Panc1 (cell line): ENCODE measurements at regions not wholly inside any gene's neighbourhood (a gene's known extent, or its start where the extent isn't known, plus 50 kb on each side); places are given as distances from the start of the nearest gene placed in this dataset.

Experiments used
- ATAC-seq: fragments of 200-7000 bp; cut with Tn5 transposase; 2 replicates; pipeline ENCODE4 v1.9.1; 2020; ENCODE audit warnings: mild to moderate bottlenecking, moderate library complexity
- BruUV-seq: library from RNA; stranded (reverse); fragments of 400-500 nt; replicated peaks from 2 replicates; lab custom pipeline; 2021; lab: Mats Ljungman, UMichigan
- CTCF ChIA-PET: fragments of 300-600 bp; sonication (Branson Sonifier 250); formaldehyde crosslinking; loops from one replicate; lab custom pipeline; 2022; ENCODE audit warnings: antibody characterized with exemption; lab: Charles Lee
- POLR2A ChIA-PET: fragments of 300-600 bp; sonication (Branson Sonifier 250); formaldehyde crosslinking; loops from one replicate; lab custom pipeline; 2022; ENCODE audit warnings: antibody characterized with exemption; lab: Charles Lee
- DNase-seq: peaks from one replicate; pipeline ENCODE4 v3.0.0-alpha.2; 2010; ENCODE audit warnings: low read depth, low spot score
- H3K27ac ChIP-seq: 2 replicates; pipeline ENCODE4 v1.5.1; 2011; ENCODE audit warnings: mild to moderate bottlenecking, low read length, inconsistent platforms
- H3K27me3 ChIP-seq: fragments of 200-500 bp; sonication (Bioruptor generic); 2 replicates; pipeline ENCODE4 v1.6.0; 2014; ENCODE audit warnings: low read length, inconsistent platforms; ENCODE audit not compliant: control insufficient read depth, insufficient read depth
- H3K36me3 ChIP-seq: fragments of 200-500 bp; sonication (Bioruptor generic); 2 replicates; pipeline ENCODE4 v1.5.1; 2014; ENCODE audit warnings: inconsistent platforms, mild to moderate bottlenecking, low read length, moderate library complexity; ENCODE audit not compliant: control insufficient read depth, insufficient read depth
- H3K4me1 ChIP-seq: 2 replicates; pipeline ENCODE4 v1.5.1; 2011; ENCODE audit warnings: inconsistent platforms, mild to moderate bottlenecking, low read length, moderate library complexity; ENCODE audit not compliant: control insufficient read depth, insufficient read depth
- H3K4me3 ChIP-seq, 2 experiments: 2 replicates each; pipeline ENCODE4 v1.5.1; 2011 to 2012; ENCODE audit warnings: low read depth in 2 of 2, low read length in 2 of 2, mild to moderate bottlenecking in 2 of 2, inconsistent platforms in 1 of 2, moderate library complexity in 1 of 2
- H3K9me3 ChIP-seq: fragments of 200-500 bp; sonication (Bioruptor generic); 2 replicates; pipeline ENCODE4 v1.5.1; 2014; ENCODE audit warnings: low read depth, mild to moderate bottlenecking, inconsistent platforms, low read length, moderate library complexity; ENCODE audit not compliant: control insufficient read depth, insufficient read depth
- CTCF ChIP-seq: fragments of 450-650 bp; IDR thresholded peaks from 2 replicates; pipeline ENCODE4 v1.5.1; 2017; ENCODE audit warnings: mild to moderate bottlenecking
- POLR2AphosphoS5 ChIP-seq: IDR thresholded peaks from 2 replicates; pipeline ENCODE4 v1.6.1; 2012; ENCODE audit warnings: mild to moderate bottlenecking, low read depth, low read length, moderate library complexity
- REST ChIP-seq, 2 experiments: IDR thresholded peaks; 2 replicates each; pipeline ENCODE4 v1.6.1; 2011 to 2012; ENCODE audit warnings: low read depth in 2 of 2, control low read depth in 1 of 2, low read length in 1 of 2, mild to moderate bottlenecking in 1 of 2, moderate library complexity in 1 of 2; ENCODE audit not compliant: insufficient read depth in 1 of 2
- SIN3A ChIP-seq: IDR thresholded peaks from 2 replicates; pipeline ENCODE4 v1.6.1; 2012; ENCODE audit warnings: low read depth, mild to moderate bottlenecking, low read length, moderate library complexity, borderline replicate concordance; ENCODE audit not compliant: insufficient read depth
- TCF7L2 ChIP-seq: IDR thresholded peaks from 2 replicates; pipeline ENCODE4 v1.6.1; 2011; ENCODE audit warnings: mild to moderate bottlenecking, low read depth, low read length, inconsistent platforms
- in situ Hi-C: cut with HindIII; loops from 2 replicates; pipeline ENCODE4 v1.10.0; 2016; ENCODE audit warnings: low sequenced_read_pairs, low pct_unique_long_range_greater_than_20kb
- intact Hi-C: fragments of 100-400 bp; cut with micrococcal nuclease; formaldehyde crosslinking; loops from one replicate; pipeline ENCODE4 v1.10.0; 2022; ENCODE audit not compliant: unreplicated experiment

GRCh38 chr3:69538281-69538680 is 152.4 kb upstream of the FRMD4B start:
- intact Hi-C loops (no loop called here), in situ Hi-C loops (no loop called here)
- Histone ChIP-seq H3K27me3 (peaks cover 1% of the 10 kb centered on the region; the same call in 1 of the 2 replicates), H3K27ac (no peak overlapping the region), H3K4me1 (no peaks in the 10 kb centered on the region), H3K9me3 (no peaks in the 10 kb centered on the region), H3K36me3 (no peaks in the 10 kb centered on the region), H3K4me3 (no peak overlapping the region)
- no peak for DNase-seq
- CTCF ChIA-PET, result no interaction called here
- no peak for TF ChIP-seq CTCF
- no peak for TF ChIP-seq TCF7L2
- TF ChIP-seq REST (IDR thresholded peaks at IDR 0.05; ENCODE audit: insufficient read depth in 1 of 2, low read depth in 2 of 2, low read length in 1 of 2), result no peak
- no peak for TF ChIP-seq SIN3A
- TF ChIP-seq POLR2AphosphoS5, result no peak
- ATAC-seq, result no peak
- POLR2A ChIA-PET, result no interaction called here
- no TSS peak for BruUV-seq

GRCh38 chr3:69536306-69537020 is 150.6 kb upstream of the FRMD4B start:
- H3K4me3 ChIP-seq, result no peak overlapping the region
- BruUV-seq, result no TSS peak
- no peak overlapping the region for H3K27ac ChIP-seq
- TF ChIP-seq REST (IDR thresholded peaks at IDR 0.05; ENCODE audit: insufficient read depth in 1 of 2, low read depth in 2 of 2, low read length in 1 of 2), result no peak
- no peak for TF ChIP-seq SIN3A
- TF ChIP-seq TCF7L2, result no peak
- POLR2A ChIA-PET, result no interaction called here
- DNase-seq (no peak), ATAC-seq (no peak)
- H3K36me3 ChIP-seq, result no peaks in the 10 kb centered on the region
- CTCF ChIA-PET, result no interaction called here
- in situ Hi-C loops, result no loop called here
- no peaks in the 10 kb centered on the region for H3K4me1 ChIP-seq
- intact Hi-C loops, result no loop called here
- no peaks in the 10 kb centered on the region for H3K27me3 ChIP-seq
- no peaks in the 10 kb centered on the region for H3K9me3 ChIP-seq
